Natural killer cell (primary cell): ENCODE measurements at regions not wholly inside any gene's neighbourhood (a gene's known extent, or its start where the extent isn't known, plus 50 kb on each side); places are given as distances from the start of the nearest gene placed in this dataset.

ENCODE experiments used
- ATAC-seq, 3 donors: fragments of 150-1000 bp in 2 of 3; fragments of 200-7000 bp in 1 of 3; cut with Tn5 transposase; 1 replicate in 1 of 3; 2 replicates in 2 of 3; pipeline ENCODE4 v1.10.0; 2021; ENCODE audit warnings: mild to moderate bottlenecking in 2 of 3, moderate library complexity in 2 of 3
- DNase-seq, 2 donors: peaks; one replicate each; pipeline versions ENCODE4 v3.0.0 to v3.0.0-alpha.2; 2013 to 2021; ENCODE audit warnings: mixed read lengths in 1 of 2
- H3K27ac ChIP-seq: one replicate; pipeline ENCODE4 v1.5.1; 2013; ENCODE audit warnings: mild to moderate bottlenecking, low read length
- H3K27me3 ChIP-seq: one replicate; pipeline ENCODE4 v1.6.1; 2013; ENCODE audit warnings: low read length; ENCODE audit not compliant: control insufficient read depth, insufficient read depth
- H3K36me3 ChIP-seq: one replicate; pipeline ENCODE4 v1.6.1; 2013; ENCODE audit warnings: low read length; ENCODE audit not compliant: control insufficient read depth, insufficient read depth
- H3K4me1 ChIP-seq: one replicate; pipeline ENCODE4 v1.6.1; 2013; ENCODE audit warnings: low read length; ENCODE audit not compliant: control insufficient read depth, insufficient read depth
- H3K4me3 ChIP-seq: one replicate; pipeline ENCODE4 v1.5.1; 2013; ENCODE audit warnings: low read length
- H3K9me3 ChIP-seq: one replicate; pipeline ENCODE4 v1.6.1; 2013; ENCODE audit warnings: low read length; ENCODE audit not compliant: control insufficient read depth, insufficient read depth
- H3K27ac Mint-ChIP-seq, 2 donors: one replicate each; pipeline ENCODE4 v1.8.0; 2022; ENCODE audit warnings: mild to moderate bottlenecking in 2 of 2, mixed read lengths in 2 of 2, moderate library complexity in 1 of 2
- H3K27me3 Mint-ChIP-seq, 2 donors: one replicate each; pipeline ENCODE4 v1.8.0; 2022; ENCODE audit warnings: low read depth in 2 of 2, mixed read lengths in 2 of 2
- H3K36me3 Mint-ChIP-seq: one replicate; pipeline ENCODE4 v1.8.0; 2022; ENCODE audit warnings: mixed read lengths
- H3K4me1 Mint-ChIP-seq, 2 donors: one replicate each; pipeline ENCODE4 v1.8.0; 2022; ENCODE audit warnings: mixed read lengths in 2 of 2
- H3K4me3 Mint-ChIP-seq: one replicate; pipeline ENCODE4 v1.8.0; 2022; ENCODE audit warnings: mild to moderate bottlenecking, moderate library complexity, mixed read lengths
- H3K9me3 Mint-ChIP-seq, 2 donors: one replicate each; pipeline ENCODE4 v1.8.0; 2022; ENCODE audit warnings: mixed read lengths in 2 of 2
- WGBS: methylation state at CpG from one replicate; pipeline ENCODE4 v1.1.7; 2013; ENCODE audit warnings: missing lambda C conversion rate; ENCODE audit not compliant: insufficient coverage; 5-methylcytosine and 5-hydroxymethylcytosine counted together
- intact Hi-C: fragments of 100-400 bp; cut with micrococcal nuclease; formaldehyde crosslinking; loops from one replicate; pipeline ENCODE4 v1.14.2; 2022
- TF ChIP-seq, protein P1 (sequence below): fragments of 200-600 bp; IDR thresholded peaks from one replicate; pipeline ENCODE4 v1.8.0; 2022; ENCODE audit warnings: antibody characterized with exemption

DNA sequence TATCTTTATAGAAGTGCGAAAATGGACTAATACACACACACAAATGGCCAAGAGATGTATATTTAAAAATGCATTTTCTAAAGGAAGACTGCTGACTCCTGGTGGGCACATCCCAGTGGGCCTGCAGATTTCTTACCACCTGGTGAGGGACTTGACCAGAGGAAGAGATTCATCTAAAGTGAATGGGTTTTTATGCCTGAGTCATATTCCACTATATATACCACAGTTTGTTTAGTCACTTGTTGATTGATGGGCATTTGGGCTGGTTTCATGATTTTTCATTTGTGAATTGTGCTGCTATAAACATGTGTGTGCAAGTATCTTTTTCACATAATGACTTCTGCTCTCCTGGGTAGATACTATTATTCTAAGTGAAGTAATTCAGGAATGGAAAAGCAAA is 277.3 kb downstream of the SLC16A7 start:
- no peak for ATAC-seq
- Histone ChIP-seq H3K4me3 (no peak overlapping the region), H3K27me3 (no peaks in the 10 kb centered on the region), H3K36me3 (no peaks in the 10 kb centered on the region), H3K4me1 (no peaks in the 10 kb centered on the region), H3K27ac (no peak overlapping the region), H3K9me3 (no peaks in the 10 kb centered on the region)
- no peaks in the 10 kb centered on the region for H3K27me3 Mint-ChIP-seq
- H3K9me3 Mint-ChIP-seq = peaks cover 5 to 10% of the 10 kb centered on the region in 2 donors
- H3K36me3 Mint-ChIP-seq = no peaks in the 10 kb centered on the region
- TF ChIP-seq, protein P1, sequence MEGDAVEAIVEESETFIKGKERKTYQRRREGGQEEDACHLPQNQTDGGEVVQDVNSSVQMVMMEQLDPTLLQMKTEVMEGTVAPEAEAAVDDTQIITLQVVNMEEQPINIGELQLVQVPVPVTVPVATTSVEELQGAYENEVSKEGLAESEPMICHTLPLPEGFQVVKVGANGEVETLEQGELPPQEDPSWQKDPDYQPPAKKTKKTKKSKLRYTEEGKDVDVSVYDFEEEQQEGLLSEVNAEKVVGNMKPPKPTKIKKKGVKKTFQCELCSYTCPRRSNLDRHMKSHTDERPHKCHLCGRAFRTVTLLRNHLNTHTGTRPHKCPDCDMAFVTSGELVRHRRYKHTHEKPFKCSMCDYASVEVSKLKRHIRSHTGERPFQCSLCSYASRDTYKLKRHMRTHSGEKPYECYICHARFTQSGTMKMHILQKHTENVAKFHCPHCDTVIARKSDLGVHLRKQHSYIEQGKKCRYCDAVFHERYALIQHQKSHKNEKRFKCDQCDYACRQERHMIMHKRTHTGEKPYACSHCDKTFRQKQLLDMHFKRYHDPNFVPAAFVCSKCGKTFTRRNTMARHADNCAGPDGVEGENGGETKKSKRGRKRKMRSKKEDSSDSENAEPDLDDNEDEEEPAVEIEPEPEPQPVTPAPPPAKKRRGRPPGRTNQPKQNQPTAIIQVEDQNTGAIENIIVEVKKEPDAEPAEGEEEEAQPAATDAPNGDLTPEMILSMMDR = no peak
- WGBS = no CpG with 5 or more reads among the region's 1 CpG
- intact Hi-C loops = no loop called here
- H3K4me1 Mint-ChIP-seq = no peaks in the 10 kb centered on the region
- no peak overlapping the region for H3K27ac Mint-ChIP-seq
- no peak for DNase-seq
- H3K4me3 Mint-ChIP-seq = no peak overlapping the region

- Mint-ChIP-seq H3K9me3 (peaks cover 5 to 8% of the 10 kb centered on the region in 2 donors), H3K36me3 (no peaks in the 10 kb centered on the region), H3K4me3 (no peak overlapping the region), H3K27me3 (no peaks in the 10 kb centered on the region), H3K27ac (no peak overlapping the region), H3K4me1 (no peaks in the 10 kb centered on the region)
- no peak for DNase-seq
- intact Hi-C loops = no loop called here
- TF ChIP-seq, protein P1 = no peak
- no CpG with 5 or more reads among the region's 1 CpG for WGBS
- no peak overlapping the region for H3K27ac ChIP-seq
- H3K36me3 ChIP-seq = no peaks in the 10 kb centered on the region
- no peaks in the 10 kb centered on the region for H3K4me1 ChIP-seq
- no peak for ATAC-seq
- no peak overlapping the region for H3K4me3 ChIP-seq
- no peaks in the 10 kb centered on the region for H3K9me3 ChIP-seq
- H3K27me3 ChIP-seq = no peaks in the 10 kb centered on the region
These were observed 279.0 kb downstream of the SLC16A7 start for GRCh38 chr12:59874781-59875180.

- H3K4me1 ChIP-seq = no peaks in the 10 kb centered on the region
- no peak overlapping the region for H3K27ac ChIP-seq
- no peaks in the 10 kb centered on the region for H3K27me3 Mint-ChIP-seq
- ATAC-seq = no peak
- H3K9me3 ChIP-seq = no peaks in the 10 kb centered on the region
- 76% methylated on average over 2 of the region's 2 CpGs for WGBS
- no peak for DNase-seq
- H3K4me3 Mint-ChIP-seq = no peak overlapping the region
- H3K27ac Mint-ChIP-seq = no peak overlapping the region
- TF ChIP-seq, protein P1 = no peak
- H3K4me3 ChIP-seq = no peak overlapping the region
- no peaks in the 10 kb centered on the region for H3K4me1 Mint-ChIP-seq
- H3K27me3 ChIP-seq = no peaks in the 10 kb centered on the region
- intact Hi-C loops = no loop called here
- H3K36me3 Mint-ChIP-seq = no peaks in the 10 kb centered on the region
- H3K36me3 ChIP-seq = no peaks in the 10 kb centered on the region
- H3K9me3 Mint-ChIP-seq = peaks cover 5 to 6% of the 10 kb centered on the region in 2 donors
These were observed 290.4 kb downstream of the SLC16A7 start for GRCh38 chr12:59886131-59886733.

GRCh38 chr12:59887178-59887577 is 291.3 kb downstream of the SLC16A7 start:
- no peaks in the 10 kb centered on the region for H3K9me3 ChIP-seq

More at GRCh38 chr12:59887178-59887577, 291.3 kb downstream of the SLC16A7 start:
- TF ChIP-seq, protein P1 = no peak
- Histone ChIP-seq H3K4me3 (no peak overlapping the region), H3K27me3 (no peaks in the 10 kb centered on the region), H3K36me3 (no peaks in the 10 kb centered on the region), H3K4me1 (no peaks in the 10 kb centered on the region), H3K27ac (no peak overlapping the region)
- no peak overlapping the region for H3K27ac Mint-ChIP-seq
- DNase-seq = no peak
- intact Hi-C loops = no loop called here
- no peaks in the 10 kb centered on the region for H3K36me3 Mint-ChIP-seq
- no peaks in the 10 kb centered on the region for H3K4me1 Mint-ChIP-seq
- no peak for ATAC-seq
- WGBS = 78% methylated on average over 1 of the region's 3 CpGs
- no peaks in the 10 kb centered on the region for H3K27me3 Mint-ChIP-seq
- no peak overlapping the region for H3K4me3 Mint-ChIP-seq
- peaks cover 5 to 6% of the 10 kb centered on the region in 2 donors for H3K9me3 Mint-ChIP-seq
